Activated CD8-positive, alpha-beta T cell treated with anti-CD3 and anti-CD28 coated beads, Interleukin-2, amount 10 ng/mL, durations not matched to agents 7 days and 5 days (primary cell): ENCODE measurements at regions not wholly inside any gene's neighbourhood (a gene's known extent, or its start where the extent isn't known, plus 50 kb on each side); places are given as distances from the start of the nearest gene placed in this dataset.

ENCODE experiments used
- ATAC-seq: fragments of 150-1000 bp; cut with Tn5 transposase; one replicate; pipeline ENCODE4 v1.10.0; 2021; ENCODE audit warnings: moderate library complexity
- CTCF ChIA-PET: fragments of 350-600 bp; sonication (Branson Sonifier 250); formaldehyde crosslinking; loops from one replicate; lab custom pipeline; 2021; ENCODE audit warnings: antibody characterized with exemption; lab: Charles Lee
- POLR2A ChIA-PET: fragments of 350-600 bp; sonication (Branson Sonifier 250); formaldehyde crosslinking; loops from one replicate; lab custom pipeline; 2021; ENCODE audit warnings: antibody characterized with exemption; lab: Charles Lee
- DNase-seq: peaks from one replicate; pipeline ENCODE4 v3.0.0-alpha.2; 2020
- H3K27ac Mint-ChIP-seq: one replicate; pipeline ENCODE4 v1.8.0; 2021; ENCODE audit warnings: mild to moderate bottlenecking, mixed read lengths
- H3K27me3 Mint-ChIP-seq: one replicate; pipeline ENCODE4 v1.8.0; 2021; ENCODE audit warnings: low read depth, mixed read lengths
- H3K36me3 Mint-ChIP-seq: one replicate; pipeline ENCODE4 v1.8.0; 2021; ENCODE audit warnings: low read depth, mixed read lengths
- H3K4me1 Mint-ChIP-seq: one replicate; pipeline ENCODE4 v1.8.0; 2021; ENCODE audit warnings: low read depth, mixed read lengths
- H3K4me3 Mint-ChIP-seq: one replicate; pipeline ENCODE4 v1.8.0; 2021; ENCODE audit warnings: mild to moderate bottlenecking, mixed read lengths
- H3K9me3 Mint-ChIP-seq: one replicate; pipeline ENCODE4 v1.8.0; 2022; ENCODE audit warnings: mixed read lengths; ENCODE audit not compliant: insufficient read depth

DNA sequence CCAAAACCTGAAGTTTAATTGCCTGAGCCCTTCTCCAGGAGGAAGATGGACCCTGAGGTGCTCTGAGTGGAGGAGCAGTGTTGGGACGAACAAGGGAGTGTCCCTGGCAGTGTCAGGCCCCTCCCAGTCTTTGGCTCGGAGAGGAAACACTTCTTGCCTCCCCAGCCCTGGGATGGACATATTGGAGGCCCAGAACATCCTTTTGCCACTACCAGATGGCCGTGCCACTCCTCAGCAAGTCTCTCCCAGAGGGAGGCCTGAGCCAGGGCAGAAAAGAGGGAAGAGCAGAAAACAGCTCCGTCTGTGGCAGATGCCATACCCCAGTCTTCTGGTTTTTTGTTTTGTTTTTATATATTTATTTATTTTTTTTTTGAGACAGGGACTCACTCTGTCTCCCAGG lies 91.5 kb upstream of the CRHR1 start:
- no peak for DNase-seq
- CTCF ChIA-PET, result no interaction called here

DNA sequence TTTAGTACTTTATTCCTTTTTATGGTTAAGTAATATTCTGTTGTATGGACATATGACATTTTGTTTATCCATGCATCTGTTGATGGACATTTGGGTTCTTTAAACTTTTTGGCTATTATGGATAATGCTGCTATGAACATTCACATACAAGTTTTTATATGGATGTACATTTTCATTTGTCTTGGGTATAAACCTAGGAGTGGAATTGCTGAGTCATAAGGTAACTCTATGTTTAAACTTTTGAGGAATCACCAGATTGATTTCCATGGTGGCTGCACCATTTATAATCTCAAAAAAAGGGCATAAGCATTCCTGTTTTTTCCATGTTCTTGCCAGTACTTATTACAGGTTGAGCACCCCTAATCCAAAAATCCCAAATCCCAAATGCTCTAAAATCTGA lies 90.3 kb upstream of the CRHR1 start:
- no peak overlapping the region for H3K27ac Mint-ChIP-seq
- H3K4me1 Mint-ChIP-seq, result no peaks in the 10 kb centered on the region
- H3K36me3 Mint-ChIP-seq, result no peaks in the 10 kb centered on the region
- no peak for ATAC-seq
- peaks cover 38% of the 10 kb centered on the region for H3K27me3 Mint-ChIP-seq
- no peak overlapping the region for H3K4me3 Mint-ChIP-seq
- POLR2A ChIA-PET, result no interaction called here
- CTCF ChIA-PET, result no interaction called here
- no peaks in the 10 kb centered on the region for H3K9me3 Mint-ChIP-seq
- no peak for DNase-seq

More for the DNA sequence above, 91.5 kb upstream of the CRHR1 start:
- peaks cover 38% of the 10 kb centered on the region for H3K27me3 Mint-ChIP-seq
- POLR2A ChIA-PET, result no interaction called here
- H3K36me3 Mint-ChIP-seq, result no peaks in the 10 kb centered on the region
- H3K4me3 Mint-ChIP-seq, result no peak overlapping the region
- ATAC-seq, result no peak
- H3K9me3 Mint-ChIP-seq, result no peaks in the 10 kb centered on the region
- no peak overlapping the region for H3K27ac Mint-ChIP-seq
- H3K4me1 Mint-ChIP-seq, result no peaks in the 10 kb centered on the region

DNA sequence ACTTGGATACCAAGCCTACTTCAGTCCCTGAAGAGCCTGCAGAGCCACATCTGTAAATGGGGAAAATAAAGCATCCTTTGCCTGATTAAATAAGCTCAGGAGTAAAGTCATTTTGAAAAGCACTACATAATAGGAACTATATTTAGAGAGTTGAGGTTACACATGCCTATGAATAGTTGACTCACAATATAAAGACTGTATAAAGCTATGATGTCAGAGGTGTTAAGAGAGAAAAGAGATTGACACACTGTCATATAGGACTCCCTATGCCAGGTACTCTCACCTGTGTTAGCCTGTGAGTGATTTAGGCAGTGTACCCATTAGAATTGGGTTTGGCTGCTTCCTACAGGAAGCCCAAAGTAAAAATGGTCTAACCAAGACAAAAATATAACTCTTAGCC lies 87.7 kb upstream of the CRHR1 start:
- H3K9me3 Mint-ChIP-seq, result no peaks in the 10 kb centered on the region
- DNase-seq, result no peak
- CTCF ChIA-PET, result no interaction called here
- no peak overlapping the region for H3K27ac Mint-ChIP-seq
- no peaks in the 10 kb centered on the region for H3K4me1 Mint-ChIP-seq
- peaks cover 24% of the 10 kb centered on the region for H3K27me3 Mint-ChIP-seq
- H3K36me3 Mint-ChIP-seq, result no peaks in the 10 kb centered on the region
- H3K4me3 Mint-ChIP-seq, result no peak overlapping the region
- ATAC-seq, result no peak
- POLR2A ChIA-PET, result no interaction called here

DNA sequence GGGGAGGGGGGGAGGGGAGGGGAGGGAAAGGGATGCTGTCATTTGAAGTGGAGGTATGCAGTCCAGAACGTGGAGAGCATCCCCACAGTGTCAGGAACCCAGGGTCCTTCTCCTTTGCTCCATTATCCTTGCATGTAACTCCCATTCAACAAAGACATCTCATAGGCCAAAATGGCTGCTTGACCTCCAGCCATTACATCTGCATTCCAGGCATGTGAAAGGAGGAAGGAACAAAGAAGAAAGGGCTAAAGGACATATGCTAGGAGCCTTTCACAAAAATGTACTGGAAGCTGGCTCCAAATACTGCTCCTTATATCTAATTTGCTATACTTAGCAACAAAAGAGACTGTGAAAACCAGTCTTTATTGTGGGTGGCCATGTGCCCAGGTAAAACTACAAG lies 87.0 kb upstream of the CRHR1 start:
- DNase-seq (no peak), ATAC-seq (no peak)
- no peak overlapping the region for H3K4me3 Mint-ChIP-seq
- no peaks in the 10 kb centered on the region for H3K4me1 Mint-ChIP-seq
- ChIA-PET CTCF (no interaction called here), POLR2A (no interaction called here)
- no peak overlapping the region for H3K27ac Mint-ChIP-seq
- H3K27me3 Mint-ChIP-seq, result peaks cover 26% of the 10 kb centered on the region
- H3K36me3 Mint-ChIP-seq, result no peaks in the 10 kb centered on the region
- no peaks in the 10 kb centered on the region for H3K9me3 Mint-ChIP-seq

DNA sequence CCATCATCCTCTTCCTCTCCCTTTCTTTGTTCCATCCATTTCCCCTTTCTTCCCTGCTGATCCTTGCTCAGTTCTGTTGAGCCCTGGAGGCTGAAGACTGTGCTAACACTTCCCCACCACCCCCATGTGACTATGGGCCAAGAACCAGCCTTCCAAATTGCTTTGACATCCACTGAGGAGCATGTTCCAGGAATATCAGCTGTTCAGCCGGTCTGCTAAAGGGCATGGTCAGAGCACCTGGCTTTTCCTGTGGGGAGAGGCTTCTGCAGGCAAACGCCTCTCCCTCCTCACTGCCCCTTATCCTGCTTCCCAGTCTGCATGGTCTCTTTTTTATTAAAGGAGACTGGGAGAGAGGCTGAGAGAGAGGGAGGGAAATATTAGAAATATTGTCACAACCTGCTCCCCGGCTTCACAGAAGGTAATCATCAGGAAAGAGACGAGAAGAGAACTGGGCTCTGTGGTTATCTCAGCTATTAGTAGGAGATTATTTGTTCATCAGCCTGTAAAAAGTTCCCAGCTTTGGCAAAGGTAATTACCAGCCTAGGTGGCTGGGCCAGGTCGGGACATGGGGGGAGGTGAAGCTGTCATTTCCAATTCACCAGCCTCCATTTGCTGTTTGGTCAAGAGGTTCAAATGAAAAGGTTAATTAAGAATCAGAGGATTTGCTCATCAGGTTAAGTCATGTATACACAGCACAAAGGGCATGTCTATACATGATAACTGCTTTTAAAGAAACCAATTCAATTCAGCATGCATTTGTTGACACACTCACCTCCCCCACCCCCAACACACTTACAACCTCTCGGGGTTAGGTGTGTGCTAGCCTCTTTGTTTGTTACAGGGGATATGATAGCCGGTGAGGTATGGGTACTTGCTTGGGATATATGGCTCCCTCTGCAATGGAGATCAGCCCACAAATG lies 83.7 kb upstream of the CRHR1 start:
- no peak for DNase-seq
- Mint-ChIP-seq H3K27me3 (peaks cover 24% of the 10 kb centered on the region), H3K9me3 (no peaks in the 10 kb centered on the region), H3K4me3 (no peak overlapping the region), H3K27ac (no peak overlapping the region), H3K4me1 (no peaks in the 10 kb centered on the region), H3K36me3 (no peaks in the 10 kb centered on the region)
- POLR2A ChIA-PET, result no interaction called here
- no peak for ATAC-seq
- CTCF ChIA-PET, result no interaction called here

DNA sequence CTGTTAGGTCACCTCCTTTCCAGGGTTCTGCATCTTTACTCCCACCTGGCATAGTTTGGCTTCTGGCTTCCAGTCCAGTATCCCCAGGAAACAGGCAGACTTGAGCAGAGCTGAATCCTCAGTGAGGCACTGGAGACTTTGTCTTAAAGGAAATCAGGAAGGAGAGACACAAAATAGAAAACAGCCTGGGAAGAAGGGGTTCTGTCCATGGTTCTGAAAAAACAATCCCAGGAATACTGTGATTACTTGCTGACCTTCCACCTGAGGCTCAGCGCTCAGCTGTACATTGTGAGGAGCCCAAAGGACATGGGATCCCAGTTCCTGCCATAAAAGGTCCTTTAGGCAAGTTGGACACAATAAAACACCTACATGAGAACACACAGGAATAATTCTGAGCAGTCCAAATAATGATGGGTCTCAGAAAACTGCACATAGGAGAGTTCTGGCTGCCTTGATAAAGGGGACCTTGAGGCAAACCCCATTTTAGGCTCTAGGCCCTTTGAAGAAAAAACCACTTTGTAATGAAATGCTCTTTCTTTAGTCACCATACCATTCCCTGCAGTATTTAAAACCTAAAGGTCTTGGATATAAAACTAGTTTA lies 81.4 kb upstream of the CRHR1 start:
- Mint-ChIP-seq H3K4me3 (no peak overlapping the region), H3K27me3 (peaks cover 25% of the 10 kb centered on the region), H3K36me3 (no peaks in the 10 kb centered on the region), H3K27ac (no peak overlapping the region), H3K9me3 (no peaks in the 10 kb centered on the region), H3K4me1 (no peaks in the 10 kb centered on the region)
- ATAC-seq (no peak), DNase-seq (no peak)
- ChIA-PET CTCF (no interaction called here), POLR2A (no interaction called here)

DNA sequence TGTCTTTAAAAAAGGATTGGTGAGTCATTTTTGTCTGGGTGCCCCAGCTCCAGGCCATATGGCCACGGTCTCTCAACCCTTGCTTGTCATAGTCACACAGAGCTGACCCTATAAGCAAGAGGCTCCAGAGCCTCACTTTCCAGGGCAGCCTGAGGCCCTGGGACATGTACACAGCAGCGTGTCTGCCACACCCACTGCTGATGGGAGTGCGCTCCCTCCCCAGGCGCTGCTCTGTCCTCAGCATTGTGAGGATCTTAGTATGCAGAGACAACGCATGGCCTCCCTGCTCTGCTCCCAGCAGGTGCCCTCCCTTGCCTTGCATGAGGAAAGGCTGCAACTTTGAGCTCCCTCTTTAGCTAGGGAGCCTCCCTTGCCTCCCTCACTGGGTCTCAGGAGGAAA lies 80.8 kb upstream of the CRHR1 start:
- no peaks in the 10 kb centered on the region for H3K36me3 Mint-ChIP-seq
- H3K27ac Mint-ChIP-seq, result no peak overlapping the region
- peaks cover 29% of the 10 kb centered on the region for H3K27me3 Mint-ChIP-seq
- H3K4me1 Mint-ChIP-seq, result no peaks in the 10 kb centered on the region
- DNase-seq, result no peak
- no peak for ATAC-seq
- no peaks in the 10 kb centered on the region for H3K9me3 Mint-ChIP-seq
- CTCF ChIA-PET, result no interaction called here
- POLR2A ChIA-PET, result no interaction called here
- H3K4me3 Mint-ChIP-seq, result no peak overlapping the region

DNA sequence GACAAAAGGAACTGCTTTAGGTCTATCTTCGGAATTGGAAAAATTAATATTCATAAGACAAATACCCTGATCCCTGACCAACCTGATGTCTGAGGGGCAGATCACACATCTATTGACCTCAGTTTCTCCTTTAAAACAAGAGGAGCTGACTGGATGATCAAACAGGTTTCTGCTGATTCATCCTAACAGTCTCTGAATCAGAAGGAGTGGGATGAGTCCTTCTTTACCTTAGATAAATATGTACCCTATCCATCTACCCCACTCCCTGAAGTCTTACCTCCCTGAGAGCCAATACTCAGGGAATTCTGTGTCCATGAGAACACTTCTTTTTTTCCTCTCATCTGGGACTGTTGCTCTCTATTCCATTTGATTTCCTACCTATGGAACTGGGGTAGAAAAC lies 80.3 kb upstream of the CRHR1 start:
- DNase-seq (no peak), ATAC-seq (no peak)
- no peak overlapping the region for H3K4me3 Mint-ChIP-seq
- ChIA-PET POLR2A (interaction anchor here (0.6 kb wide), 1 partner anchor 386 kb away, joined by 3 read pairs; no protein-coding TSS in a partner anchor), CTCF (no interaction called here)
- no peaks in the 10 kb centered on the region for H3K4me1 Mint-ChIP-seq
- no peak overlapping the region for H3K27ac Mint-ChIP-seq
- no peaks in the 10 kb centered on the region for H3K9me3 Mint-ChIP-seq
- no peaks in the 10 kb centered on the region for H3K36me3 Mint-ChIP-seq
- H3K27me3 Mint-ChIP-seq, result peaks cover 29% of the 10 kb centered on the region

DNA sequence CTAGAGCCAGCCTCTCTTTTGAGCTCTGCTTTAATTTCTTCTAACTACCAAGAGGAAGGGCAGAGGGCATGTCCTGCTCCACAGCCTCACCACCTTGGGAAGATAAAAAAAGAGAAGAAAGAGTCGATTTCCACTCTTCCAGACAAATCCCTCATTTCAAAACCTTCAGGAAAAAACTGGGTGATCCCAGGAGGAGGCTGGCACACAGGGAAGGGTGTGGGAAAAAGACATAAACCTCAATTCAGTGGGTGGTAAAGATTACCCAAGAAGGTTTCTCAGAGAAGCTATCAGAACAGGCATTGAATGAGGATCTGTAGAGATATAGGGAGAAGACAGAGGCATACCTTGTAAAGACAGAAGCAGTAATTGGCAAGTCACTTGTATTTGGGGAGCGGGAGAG lies 79.9 kb upstream of the CRHR1 start:
- H3K9me3 Mint-ChIP-seq, result no peaks in the 10 kb centered on the region
- ATAC-seq, result no peak
- H3K27ac Mint-ChIP-seq, result no peak overlapping the region
- no peaks in the 10 kb centered on the region for H3K36me3 Mint-ChIP-seq
- H3K4me3 Mint-ChIP-seq, result no peak overlapping the region
- peaks cover 29% of the 10 kb centered on the region for H3K27me3 Mint-ChIP-seq
- ChIA-PET POLR2A (interaction anchor here (0.6 kb wide), 1 partner anchor 387 kb away, joined by 3 read pairs; no protein-coding TSS in a partner anchor), CTCF (no interaction called here)
- H3K4me1 Mint-ChIP-seq, result no peaks in the 10 kb centered on the region
- no peak for DNase-seq

DNA sequence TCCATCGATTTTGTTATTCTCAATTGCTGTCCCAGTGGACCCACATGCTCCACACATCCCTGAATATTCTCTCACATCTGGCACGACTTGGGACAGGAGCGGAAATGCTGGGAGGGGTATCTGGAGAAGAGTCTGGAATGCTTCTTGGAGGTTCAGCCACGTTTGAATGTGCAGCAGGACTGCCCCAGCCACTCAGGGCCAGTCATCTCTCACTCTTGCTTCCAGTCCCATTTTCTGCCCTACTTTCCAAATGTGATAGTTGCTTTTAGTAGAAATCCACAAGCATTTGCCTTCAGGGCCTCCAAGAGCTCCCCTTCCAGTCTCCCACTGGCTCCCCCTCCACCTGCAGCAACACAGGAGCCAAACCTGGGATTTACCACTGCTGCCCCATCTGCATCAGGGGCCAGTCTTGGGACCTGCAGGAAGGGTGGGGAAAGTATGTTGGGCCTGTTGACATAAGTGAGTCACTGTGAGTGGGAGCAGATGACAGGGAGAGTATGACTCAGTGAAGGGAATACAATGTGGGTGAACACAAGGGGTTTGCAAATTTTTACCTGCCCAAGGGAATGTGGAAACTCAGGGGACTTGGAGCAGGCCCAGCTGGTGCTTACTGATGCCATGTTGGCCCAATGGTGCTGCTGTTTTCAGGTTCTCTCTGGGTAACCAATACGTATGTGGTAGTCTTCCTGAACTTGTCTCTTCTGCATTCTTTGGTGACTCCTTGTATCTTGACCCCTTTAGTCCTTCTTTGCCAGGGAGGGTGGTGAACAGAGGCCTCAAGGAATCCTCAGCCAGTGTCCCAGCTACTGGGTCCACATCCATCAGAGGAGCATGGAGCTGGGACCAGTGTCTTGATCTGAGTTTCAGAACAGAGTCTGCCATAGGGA lies 78.8 kb upstream of the CRHR1 start:
- DNase-seq (no peak), ATAC-seq (no peak)
- no peaks in the 10 kb centered on the region for H3K4me1 Mint-ChIP-seq

GRCh38 chr17:45706033-45706432 lies 78.1 kb upstream of the CRHR1 start:
- H3K4me3 Mint-ChIP-seq, result no peak overlapping the region
- H3K4me1 Mint-ChIP-seq, result no peaks in the 10 kb centered on the region
- H3K27me3 Mint-ChIP-seq, result peaks cover 21% of the 10 kb centered on the region
- ChIA-PET POLR2A (no interaction called here), CTCF (no interaction called here)
- ATAC-seq (no peak), DNase-seq (no peak)
- no peaks in the 10 kb centered on the region for H3K9me3 Mint-ChIP-seq
- H3K36me3 Mint-ChIP-seq, result no peaks in the 10 kb centered on the region
- H3K27ac Mint-ChIP-seq, result no peak overlapping the region

More for the DNA sequence above, 78.8 kb upstream of the CRHR1 start:
- POLR2A ChIA-PET, result interaction anchor here (0.6 kb wide), 1 partner anchor 57 kb away, joined by 3 read pairs; no protein-coding TSS in a partner anchor
- Mint-ChIP-seq H3K27ac (no peak overlapping the region), H3K36me3 (no peaks in the 10 kb centered on the region), H3K4me3 (no peak overlapping the region), H3K9me3 (no peaks in the 10 kb centered on the region), H3K27me3 (peaks cover 26% of the 10 kb centered on the region)
- CTCF ChIA-PET, result no interaction called here
